ENCODE measurements at regions not wholly inside any gene's neighbourhood (a gene's known extent, or its start where the extent isn't known, plus 50 kb on each side); places are given as distances from the start of the nearest gene placed in this dataset.

GRCh38 chr6:22073516-22074198, 223.2 kb downstream of the PRL start:
- TF ChIP-seq CTCF (IDR thresholded peaks at IDR 0.05; ENCODE audit: insufficient read depth, low read depth, low read length) (no peak), EZH2 (IDR thresholded peaks at IDR 0.05; ENCODE audit: insufficient read depth, low read length) (no peak)
- no peak overlapping the region for H3K9ac ChIP-seq (ENCODE audit: low read length)
- no peak overlapping the region for H2AFZ ChIP-seq (ENCODE audit: low read depth, low read length)
- Mint-ChIP-seq H3K9me3 (ENCODE audit: unreplicated experiment) (peaks cover 4% of the 10 kb centered on the region), H3K4me3 (ENCODE audit: unreplicated experiment) (no peak overlapping the region), H3K27ac (ENCODE audit: unreplicated experiment) (no peak overlapping the region), H3K36me3 (ENCODE audit: low read depth, unreplicated experiment) (peaks cover 12% of the 10 kb centered on the region), H3K4me1 (ENCODE audit: low read depth, unreplicated experiment) (peaks cover 21% of the 10 kb centered on the region), H3K27me3 (ENCODE audit: low read depth, unreplicated experiment) (no peaks in the 10 kb centered on the region)
- H3K4me2 ChIP-seq (ENCODE audit: low read length): no peak overlapping the region
- H3K27me3 ChIP-seq (ENCODE audit: insufficient read depth, low read length): no peaks in the 10 kb centered on the region
- FAIRE-seq: no peak
- H4K20me1 ChIP-seq (ENCODE audit: insufficient read depth, low read length): no peaks in the 10 kb centered on the region
- H3K4me1 ChIP-seq (ENCODE audit: insufficient read depth, low read length): peaks cover 4% of the 10 kb centered on the region
- H3K4me3 ChIP-seq (ENCODE audit: insufficient read depth, low read depth, low read length): no peak overlapping the region
- no peaks in the 10 kb centered on the region for H3K79me2 ChIP-seq (ENCODE audit: insufficient read depth, low read length)
- DNase-seq (ENCODE audit: low read depth): no peak
- no peak overlapping the region for H3K27ac ChIP-seq (ENCODE audit: low read depth, low read length)
- H3K36me3 ChIP-seq (ENCODE audit: insufficient read depth, low read length): no peaks in the 10 kb centered on the region
- no peaks in the 10 kb centered on the region for H3K9me3 ChIP-seq (ENCODE audit: insufficient read depth, low read depth, low read length)

DNA sequence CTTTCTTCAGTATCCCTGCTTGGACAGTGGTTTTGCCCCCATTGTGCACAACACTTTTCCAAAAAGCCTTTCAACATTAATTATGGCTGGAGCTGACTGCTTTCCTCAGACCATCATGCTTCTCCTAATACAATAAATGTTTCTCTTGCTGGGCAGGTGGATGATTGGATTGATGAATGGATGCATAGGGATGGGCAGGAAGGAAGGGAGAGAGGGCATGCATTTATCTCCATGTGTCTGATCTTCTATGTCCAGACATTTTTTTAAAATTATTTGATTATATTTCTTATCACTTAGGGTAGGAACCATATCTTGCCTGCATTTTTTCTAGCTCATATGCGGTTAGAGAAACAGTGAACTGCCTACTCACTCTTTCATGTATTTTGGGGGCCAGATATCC, 218.5 kb downstream of the PRL start:
- Histone ChIP-seq H3K4me3 (ENCODE audit: insufficient read depth, low read depth, low read length) (no peak overlapping the region), H3K9ac (ENCODE audit: low read length) (no peak overlapping the region), H2AFZ (ENCODE audit: low read depth, low read length) (no peak overlapping the region), H3K79me2 (ENCODE audit: insufficient read depth, low read length) (no peaks in the 10 kb centered on the region), H3K36me3 (ENCODE audit: insufficient read depth, low read length) (no peaks in the 10 kb centered on the region), H3K4me1 (ENCODE audit: insufficient read depth, low read length) (no peaks in the 10 kb centered on the region), H3K9me3 (ENCODE audit: insufficient read depth, low read depth, low read length) (no peaks in the 10 kb centered on the region), H3K4me2 (ENCODE audit: low read length) (no peak overlapping the region), H4K20me1 (ENCODE audit: insufficient read depth, low read length) (no peaks in the 10 kb centered on the region), H3K27ac (ENCODE audit: low read depth, low read length) (no peak overlapping the region), H3K27me3 (ENCODE audit: insufficient read depth, low read length) (no peaks in the 10 kb centered on the region)
- Mint-ChIP-seq H3K4me3 (ENCODE audit: unreplicated experiment) (no peak overlapping the region), H3K27ac (ENCODE audit: unreplicated experiment) (no peak overlapping the region), H3K36me3 (ENCODE audit: low read depth, unreplicated experiment) (peaks cover 11% of the 10 kb centered on the region), H3K27me3 (ENCODE audit: low read depth, unreplicated experiment) (no peaks in the 10 kb centered on the region), H3K9me3 (ENCODE audit: unreplicated experiment) (peaks cover 2% of the 10 kb centered on the region), H3K4me1 (ENCODE audit: low read depth, unreplicated experiment) (peaks cover 4% of the 10 kb centered on the region)
- no peak for FAIRE-seq
- DNase-seq (ENCODE audit: low read depth): no peak
- TF ChIP-seq CTCF (IDR thresholded peaks at IDR 0.05; ENCODE audit: insufficient read depth, low read depth, low read length) (no peak), EZH2 (IDR thresholded peaks at IDR 0.05; ENCODE audit: insufficient read depth, low read length) (no peak)

- no peaks in the 10 kb centered on the region for H3K9me3 ChIP-seq (ENCODE audit: insufficient read depth, low read depth, low read length)
- no peaks in the 10 kb centered on the region for H3K36me3 ChIP-seq (ENCODE audit: insufficient read depth, low read length)
- TF ChIP-seq CTCF (IDR thresholded peaks at IDR 0.05; ENCODE audit: insufficient read depth, low read depth, low read length): no peak
- TF ChIP-seq EZH2 (IDR thresholded peaks at IDR 0.05; ENCODE audit: insufficient read depth, low read length): no peak
- H3K27ac ChIP-seq (ENCODE audit: low read depth, low read length): no peak overlapping the region
- no peak for FAIRE-seq
- no peaks in the 10 kb centered on the region for H3K27me3 Mint-ChIP-seq (ENCODE audit: low read depth, unreplicated experiment)
- no peak overlapping the region for H3K27ac Mint-ChIP-seq (ENCODE audit: unreplicated experiment)
- no peak for DNase-seq (ENCODE audit: low read depth)
- peaks cover 2% of the 10 kb centered on the region for H3K4me1 Mint-ChIP-seq (ENCODE audit: low read depth, unreplicated experiment)
- peaks cover 2% of the 10 kb centered on the region for H3K9me3 Mint-ChIP-seq (ENCODE audit: unreplicated experiment)
- no peaks in the 10 kb centered on the region for H4K20me1 ChIP-seq (ENCODE audit: insufficient read depth, low read length)
- no peak overlapping the region for H3K9ac ChIP-seq (ENCODE audit: low read length)
- no peaks in the 10 kb centered on the region for H3K79me2 ChIP-seq (ENCODE audit: insufficient read depth, low read length)
- H3K36me3 Mint-ChIP-seq (ENCODE audit: low read depth, unreplicated experiment): peaks cover 11% of the 10 kb centered on the region
- no peaks in the 10 kb centered on the region for H3K27me3 ChIP-seq (ENCODE audit: insufficient read depth, low read length)
- H3K4me2 ChIP-seq (ENCODE audit: low read length): no peak overlapping the region
- H2AFZ ChIP-seq (ENCODE audit: low read depth, low read length): no peak overlapping the region
- no peak overlapping the region for H3K4me3 ChIP-seq (ENCODE audit: insufficient read depth, low read depth, low read length)
- no peaks in the 10 kb centered on the region for H3K4me1 ChIP-seq (ENCODE audit: insufficient read depth, low read length)
- H3K4me3 Mint-ChIP-seq (ENCODE audit: unreplicated experiment): no peak overlapping the region
These were observed 217.9 kb downstream of the PRL start for GRCh38 chr6:22078802-22079545.
